ENCODE measurements at regions not wholly inside any gene's neighbourhood (a gene's known extent, or its start where the extent isn't known, plus 50 kb on each side); places are given as distances from the start of the nearest gene placed in this dataset.

DNA sequence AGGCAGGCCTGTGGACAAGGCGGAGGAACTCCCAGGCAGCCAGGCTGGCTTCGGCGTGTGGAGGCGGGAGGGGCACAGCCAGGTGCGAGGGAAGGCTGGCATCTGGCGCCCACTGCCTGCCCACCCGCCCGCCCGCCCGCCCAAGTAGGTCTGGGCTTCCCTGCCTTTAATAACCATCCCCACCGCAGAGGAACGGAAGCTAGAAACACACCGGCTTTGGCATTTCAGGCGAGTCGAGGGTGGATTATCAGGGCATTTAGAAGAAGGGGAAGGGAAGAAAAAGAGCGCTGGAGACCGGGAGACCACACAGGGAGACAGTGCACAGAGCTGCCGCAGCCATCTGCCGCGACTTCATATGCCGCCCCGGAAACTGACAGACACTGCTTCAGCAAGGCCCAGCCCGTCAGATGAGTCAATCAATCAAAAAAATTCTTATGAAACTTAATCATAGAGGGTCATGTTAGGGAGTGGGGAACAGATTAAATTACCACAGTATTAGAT is 199.7 kb downstream of the TSHZ3 start:
- TF ChIP-seq CTCF (IDR thresholded peaks at IDR 0.05) = no peak
- TF ChIP-seq POLR2A (IDR thresholded peaks at IDR 0.05) = no peak
- TF ChIP-seq POLR2AphosphoS5 (IDR thresholded peaks at IDR 0.05) = no peak
- no peak for TF ChIP-seq EP300 (IDR thresholded peaks at IDR 0.05)
